Activated CD4-positive, alpha-beta memory T cell treated with anti-CD3 and anti-CD28 coated beads for 36 hours (primary cell): ENCODE measurements at regions not wholly inside any gene's neighbourhood (a gene's known extent, or its start where the extent isn't known, plus 50 kb on each side); places are given as distances from the start of the nearest gene placed in this dataset.

ENCODE experiments used
- CTCF ChIA-PET: fragments of 350-600 bp; sonication (Branson Sonifier 250); formaldehyde crosslinking; loops from one replicate; lab custom pipeline; 2021; ENCODE audit warnings: antibody characterized with exemption, inconsistent platforms; lab: Charles Lee
- POLR2A ChIA-PET: fragments of 350-600 bp; sonication (Branson Sonifier 250); formaldehyde crosslinking; loops from one replicate; lab custom pipeline; 2021; ENCODE audit warnings: antibody characterized with exemption; lab: Charles Lee
- DNase-seq: peaks from one replicate; pipeline ENCODE4 v3.0.0-alpha.2; 2020
- H3K27ac Mint-ChIP-seq: one replicate; pipeline ENCODE4 v1.8.0; 2021; ENCODE audit warnings: mixed read lengths
- H3K27me3 Mint-ChIP-seq: one replicate; pipeline ENCODE4 v1.8.0; 2021; ENCODE audit warnings: mixed read lengths
- H3K36me3 Mint-ChIP-seq: one replicate; pipeline ENCODE4 v1.8.0; 2021; ENCODE audit warnings: mixed read lengths
- H3K4me1 Mint-ChIP-seq: one replicate; pipeline ENCODE4 v1.8.0; 2021; ENCODE audit warnings: low read depth, mixed read lengths
- H3K4me3 Mint-ChIP-seq: one replicate; pipeline ENCODE4 v1.8.0; 2021; ENCODE audit warnings: mild to moderate bottlenecking, mixed read lengths
- H3K9me3 Mint-ChIP-seq: one replicate; pipeline ENCODE4 v1.8.0; 2021; ENCODE audit warnings: mixed read lengths
- intact Hi-C: fragments of 100-400 bp; cut with micrococcal nuclease; formaldehyde crosslinking; loops from one replicate; pipeline ENCODE4 v1.15.1; 2023

DNA sequence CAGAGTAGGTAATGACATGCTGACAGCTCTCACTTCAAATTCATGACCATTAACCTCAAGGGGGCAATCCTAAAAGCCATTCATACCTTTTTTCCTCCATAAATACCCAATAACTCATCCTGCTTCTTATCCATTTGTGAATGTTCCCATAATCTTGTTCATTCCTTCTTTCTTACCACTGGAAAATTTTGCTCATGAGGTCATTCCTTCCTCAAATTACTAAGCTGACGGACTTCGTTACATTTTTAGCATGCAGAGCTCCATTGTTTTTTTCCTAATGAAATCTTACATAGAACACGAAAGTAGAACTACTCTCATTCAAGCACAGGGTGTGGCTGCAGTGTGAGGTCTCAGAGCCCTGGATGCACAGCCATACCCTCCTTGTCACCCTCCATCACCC, 276.5 kb upstream of the DPYD start:
- no peaks in the 10 kb centered on the region for H3K9me3 Mint-ChIP-seq
- CTCF ChIA-PET, result no interaction called here

DNA sequence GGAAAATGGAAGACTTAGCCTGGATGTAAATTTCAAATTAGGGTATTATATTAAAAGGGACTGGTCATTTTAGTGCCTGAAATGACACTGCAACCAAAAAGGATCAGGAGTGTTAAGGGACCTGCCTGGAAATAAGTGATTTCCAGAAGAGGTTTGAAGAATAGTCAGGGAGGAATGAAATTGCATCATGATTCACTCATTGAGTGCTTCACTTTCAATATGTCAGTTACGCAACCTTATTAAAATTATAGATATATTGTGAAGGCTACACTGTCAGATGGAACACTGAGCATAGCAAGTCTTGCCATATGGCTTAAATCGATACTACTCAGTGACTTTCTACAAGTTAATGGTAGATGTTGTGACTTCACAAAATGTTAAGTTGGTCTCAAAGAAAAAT, 275.2 kb upstream of the DPYD start:
- ChIA-PET CTCF (no interaction called here), POLR2A (no interaction called here)
- H3K27me3 Mint-ChIP-seq, result no peaks in the 10 kb centered on the region
- H3K4me3 Mint-ChIP-seq, result no peak overlapping the region
- intact Hi-C loops, result no loop called here
- H3K36me3 Mint-ChIP-seq, result no peaks in the 10 kb centered on the region
- H3K9me3 Mint-ChIP-seq, result no peaks in the 10 kb centered on the region
- DNase-seq, result no peak
- no peak overlapping the region for H3K27ac Mint-ChIP-seq
- H3K4me1 Mint-ChIP-seq, result no peaks in the 10 kb centered on the region

More for the DNA sequence above, 276.5 kb upstream of the DPYD start:
- Mint-ChIP-seq H3K27ac (no peak overlapping the region), H3K4me1 (no peaks in the 10 kb centered on the region), H3K4me3 (no peak overlapping the region), H3K36me3 (no peaks in the 10 kb centered on the region), H3K27me3 (no peaks in the 10 kb centered on the region)
- POLR2A ChIA-PET, result no interaction called here
- intact Hi-C loops, result no loop called here
- DNase-seq, result no peak

DNA sequence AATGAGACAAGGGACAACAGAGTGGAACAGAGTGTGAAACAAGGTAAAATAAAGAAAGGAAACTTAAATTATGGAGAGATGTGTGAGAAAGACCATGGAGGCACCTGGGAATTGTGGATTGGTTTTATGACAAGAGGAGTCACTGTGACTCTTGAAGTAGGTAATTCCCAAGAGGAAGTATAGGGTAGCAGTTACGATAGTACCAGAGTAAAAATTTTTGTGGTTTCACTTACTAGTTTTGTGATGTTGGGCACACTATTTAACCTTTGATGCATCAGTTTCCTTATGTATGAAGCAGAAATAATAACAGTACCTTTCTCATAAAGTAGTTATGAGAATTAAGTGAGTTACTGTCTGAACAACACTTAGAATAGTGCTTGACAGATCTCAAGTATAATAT, 267.9 kb upstream of the DPYD start:
- no peaks in the 10 kb centered on the region for H3K9me3 Mint-ChIP-seq
- no peak overlapping the region for H3K27ac Mint-ChIP-seq
- ChIA-PET CTCF (no interaction called here), POLR2A (no interaction called here)
- H3K36me3 Mint-ChIP-seq, result no peaks in the 10 kb centered on the region
- no peaks in the 10 kb centered on the region for H3K27me3 Mint-ChIP-seq
- no peak for DNase-seq
- intact Hi-C loops, result no loop called here
- H3K4me3 Mint-ChIP-seq, result no peak overlapping the region
- H3K4me1 Mint-ChIP-seq, result no peaks in the 10 kb centered on the region

DNA sequence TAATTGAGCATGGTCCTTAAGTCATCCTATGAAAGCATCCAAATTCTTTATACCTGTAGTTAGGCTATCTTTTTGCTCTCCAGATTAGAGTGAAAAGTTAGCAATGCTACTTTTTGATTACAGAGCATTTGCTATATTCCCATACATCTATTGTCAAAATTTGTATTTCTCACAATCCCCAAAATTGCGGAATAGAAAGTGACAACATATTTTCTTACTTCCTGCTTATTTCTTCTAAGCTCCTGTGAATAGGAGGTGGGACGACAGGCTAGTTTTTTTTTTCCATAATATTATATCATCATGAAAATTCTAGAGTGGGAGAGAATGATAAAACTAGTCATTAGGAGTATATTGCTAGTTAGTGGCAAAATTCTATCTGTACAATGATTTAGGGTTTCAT, 264.0 kb upstream of the DPYD start:
- H3K4me3 Mint-ChIP-seq, result no peak overlapping the region
- ChIA-PET CTCF (no interaction called here), POLR2A (no interaction called here)
- intact Hi-C loops, result no loop called here
- H3K27me3 Mint-ChIP-seq, result no peaks in the 10 kb centered on the region
- no peaks in the 10 kb centered on the region for H3K9me3 Mint-ChIP-seq
- no peak overlapping the region for H3K27ac Mint-ChIP-seq
- DNase-seq, result no peak
- H3K4me1 Mint-ChIP-seq, result no peaks in the 10 kb centered on the region
- H3K36me3 Mint-ChIP-seq, result no peaks in the 10 kb centered on the region

DNA sequence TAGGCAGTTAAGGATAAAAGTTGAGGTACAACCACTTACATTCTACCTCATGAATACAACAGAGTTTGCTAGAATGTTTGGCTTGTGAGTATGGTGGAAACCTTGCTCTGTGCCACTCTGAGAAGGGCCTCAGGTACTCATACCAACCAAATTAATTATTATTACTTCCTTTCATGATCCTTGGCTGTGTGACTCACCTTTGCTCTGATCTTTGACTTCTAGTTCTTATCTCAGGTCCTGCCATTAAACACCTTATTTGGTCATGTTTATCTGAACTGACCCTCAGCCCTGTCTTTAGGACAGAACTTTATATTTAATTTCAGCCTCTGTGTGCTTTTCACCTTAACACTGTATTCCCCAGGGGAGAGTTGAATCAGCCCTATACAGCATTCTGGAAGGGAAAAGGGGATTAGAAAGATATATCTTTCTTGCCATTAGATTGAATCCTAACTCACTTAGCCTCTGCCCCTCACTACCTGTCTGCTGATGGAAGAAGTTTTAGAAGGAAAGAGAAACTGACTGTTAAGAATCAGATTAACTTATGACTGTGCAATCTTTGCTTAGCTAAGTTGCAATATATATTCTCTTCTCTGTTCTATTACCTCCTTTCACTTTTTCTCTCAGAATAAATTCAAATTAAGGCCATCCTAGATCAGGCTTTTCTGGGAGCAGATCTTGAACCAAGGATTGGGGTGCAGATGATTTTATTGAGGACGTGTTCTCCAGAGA, 260.4 kb upstream of the DPYD start:
- Mint-ChIP-seq H3K4me3 (no peak overlapping the region), H3K27me3 (no peaks in the 10 kb centered on the region), H3K9me3 (no peaks in the 10 kb centered on the region), H3K36me3 (no peaks in the 10 kb centered on the region), H3K27ac (no peak overlapping the region), H3K4me1 (no peaks in the 10 kb centered on the region)
- DNase-seq, result no peak
- CTCF ChIA-PET, result no interaction called here
- intact Hi-C loops, result no loop called here
- POLR2A ChIA-PET, result no interaction called here

DNA sequence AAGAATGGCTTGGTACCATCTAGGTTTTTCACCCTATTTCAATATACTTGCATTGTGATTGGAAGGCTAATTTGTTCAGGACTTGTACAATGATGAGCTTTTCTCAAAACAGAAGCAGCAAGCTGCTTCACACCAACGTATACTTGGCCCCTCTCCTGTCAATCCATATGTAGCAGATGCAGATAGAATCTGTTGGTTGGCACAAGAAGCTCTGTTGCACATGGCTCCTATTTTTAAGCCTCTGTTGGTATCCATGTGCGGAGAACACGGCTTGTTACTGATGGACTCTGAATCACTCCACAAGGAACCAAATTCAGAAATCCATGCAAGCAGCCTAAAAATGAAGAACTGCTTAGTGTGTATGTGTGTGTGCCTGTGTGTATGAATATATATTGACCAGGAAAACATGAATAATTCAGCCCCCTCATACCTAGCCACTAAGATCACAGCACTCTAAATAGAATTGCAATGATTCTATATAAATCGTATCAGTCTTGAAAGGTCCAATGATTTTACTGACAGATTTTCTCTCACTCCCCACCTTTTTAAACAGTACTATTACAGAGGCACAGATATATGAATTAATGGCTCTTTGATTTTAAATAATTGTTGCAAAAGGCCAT, 258.4 kb upstream of the DPYD start:
- no peaks in the 10 kb centered on the region for H3K36me3 Mint-ChIP-seq
- H3K4me1 Mint-ChIP-seq, result no peaks in the 10 kb centered on the region
- CTCF ChIA-PET, result no interaction called here
- intact Hi-C loops, result no loop called here
- POLR2A ChIA-PET, result no interaction called here
- H3K27me3 Mint-ChIP-seq, result no peaks in the 10 kb centered on the region
- no peak for DNase-seq
- H3K27ac Mint-ChIP-seq, result no peak overlapping the region
- H3K4me3 Mint-ChIP-seq, result no peak overlapping the region
- no peaks in the 10 kb centered on the region for H3K9me3 Mint-ChIP-seq

DNA sequence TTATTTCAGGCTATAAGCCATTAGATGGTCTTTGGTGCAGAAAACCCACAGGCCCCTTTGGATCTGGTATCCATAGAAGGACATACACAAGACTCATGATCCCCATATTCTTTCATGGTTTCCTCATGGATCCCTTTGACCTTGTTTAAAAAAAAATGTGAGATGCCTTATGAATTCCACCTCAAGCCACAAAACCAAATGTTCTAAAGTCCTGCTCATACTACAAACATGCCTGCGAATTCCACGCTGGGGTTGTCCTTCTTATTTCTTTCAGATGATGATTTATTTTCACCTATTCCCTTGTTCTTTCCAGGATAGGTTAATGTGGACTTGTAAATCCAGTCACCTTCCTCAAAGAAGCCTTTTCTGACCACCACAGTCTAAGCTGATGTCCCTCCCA, 256.9 kb upstream of the DPYD start:
- no peak overlapping the region for H3K4me3 Mint-ChIP-seq
- ChIA-PET CTCF (no interaction called here), POLR2A (no interaction called here)
- no peak for DNase-seq
- H3K36me3 Mint-ChIP-seq, result no peaks in the 10 kb centered on the region
- H3K27me3 Mint-ChIP-seq, result no peaks in the 10 kb centered on the region
- no peaks in the 10 kb centered on the region for H3K4me1 Mint-ChIP-seq
- H3K27ac Mint-ChIP-seq, result no peak overlapping the region
- intact Hi-C loops, result no loop called here
- no peaks in the 10 kb centered on the region for H3K9me3 Mint-ChIP-seq

DNA sequence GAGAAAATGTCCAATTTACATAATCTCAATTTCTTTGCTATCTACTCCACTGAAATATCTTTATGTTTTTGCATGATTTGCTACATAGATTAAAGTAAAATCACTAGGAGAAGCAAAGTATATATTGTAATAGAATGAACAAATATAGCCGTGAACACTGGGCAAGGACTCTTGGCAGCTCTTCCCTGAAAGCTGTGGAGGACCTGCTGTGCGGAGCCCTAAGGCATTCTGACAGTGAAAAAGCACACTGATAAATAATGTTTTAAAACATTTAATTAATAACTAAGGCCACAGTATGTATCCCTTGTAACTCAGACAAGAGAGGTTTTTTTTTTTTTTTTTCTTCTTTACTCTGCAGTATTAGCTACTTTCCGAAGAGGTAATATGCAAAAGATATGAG, 256.1 kb upstream of the DPYD start:
- no peaks in the 10 kb centered on the region for H3K9me3 Mint-ChIP-seq
- POLR2A ChIA-PET, result no interaction called here
- H3K4me3 Mint-ChIP-seq, result no peak overlapping the region
- no peaks in the 10 kb centered on the region for H3K4me1 Mint-ChIP-seq
- CTCF ChIA-PET, result no interaction called here
- no peak for DNase-seq
- H3K36me3 Mint-ChIP-seq, result no peaks in the 10 kb centered on the region
- intact Hi-C loops, result no loop called here
- H3K27me3 Mint-ChIP-seq, result no peaks in the 10 kb centered on the region
- H3K27ac Mint-ChIP-seq, result no peak overlapping the region

DNA sequence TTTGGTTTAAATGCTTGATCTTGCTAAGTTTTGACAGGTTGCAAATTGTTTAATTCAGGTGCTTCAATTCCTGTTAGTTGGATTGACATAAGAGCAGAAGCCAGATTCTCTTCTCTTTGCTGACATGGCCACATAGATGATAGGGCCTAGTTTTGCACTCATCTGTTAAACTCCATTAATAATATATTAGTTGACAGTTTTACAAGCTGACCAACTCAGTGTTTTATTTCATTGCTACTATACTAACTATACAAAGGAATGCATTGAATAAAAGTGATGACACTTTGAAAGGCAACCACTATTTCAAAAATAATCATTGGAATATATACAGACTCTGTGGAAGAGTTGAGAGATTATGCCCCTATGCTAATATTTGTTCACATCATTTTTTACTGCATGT, 255.6 kb upstream of the DPYD start:
- no peak overlapping the region for H3K4me3 Mint-ChIP-seq
- no peaks in the 10 kb centered on the region for H3K36me3 Mint-ChIP-seq
- no peaks in the 10 kb centered on the region for H3K9me3 Mint-ChIP-seq
- intact Hi-C loops, result no loop called here
- ChIA-PET POLR2A (no interaction called here), CTCF (no interaction called here)
- no peaks in the 10 kb centered on the region for H3K27me3 Mint-ChIP-seq
- H3K27ac Mint-ChIP-seq, result no peak overlapping the region
- no peak for DNase-seq
- H3K4me1 Mint-ChIP-seq, result no peaks in the 10 kb centered on the region

DNA sequence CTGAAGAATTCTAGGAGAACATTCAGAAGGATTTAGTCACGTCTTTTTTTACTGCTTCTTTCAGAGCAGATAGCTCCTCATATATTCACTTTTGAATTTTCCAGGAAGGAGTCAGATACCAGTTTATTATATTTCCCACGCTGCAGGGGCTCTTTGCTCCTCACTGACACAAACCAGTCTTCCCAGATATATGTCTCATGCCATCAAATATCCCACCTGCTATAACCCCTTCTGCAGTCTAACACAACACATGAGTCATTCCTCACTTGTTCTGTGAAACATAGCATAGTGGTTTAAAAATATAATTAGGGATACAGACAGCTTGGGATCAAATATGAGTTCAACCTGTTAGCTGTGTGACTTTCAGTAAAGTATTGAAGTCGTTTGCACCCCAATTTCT, 251.7 kb upstream of the DPYD start:
- POLR2A ChIA-PET, result no interaction called here
- CTCF ChIA-PET, result no interaction called here
- Mint-ChIP-seq H3K36me3 (no peaks in the 10 kb centered on the region), H3K9me3 (no peaks in the 10 kb centered on the region), H3K4me1 (no peaks in the 10 kb centered on the region), H3K27me3 (peaks cover 3% of the 10 kb centered on the region), H3K4me3 (no peak overlapping the region), H3K27ac (no peak overlapping the region)
- intact Hi-C loops, result no loop called here
- DNase-seq, result no peak

DNA sequence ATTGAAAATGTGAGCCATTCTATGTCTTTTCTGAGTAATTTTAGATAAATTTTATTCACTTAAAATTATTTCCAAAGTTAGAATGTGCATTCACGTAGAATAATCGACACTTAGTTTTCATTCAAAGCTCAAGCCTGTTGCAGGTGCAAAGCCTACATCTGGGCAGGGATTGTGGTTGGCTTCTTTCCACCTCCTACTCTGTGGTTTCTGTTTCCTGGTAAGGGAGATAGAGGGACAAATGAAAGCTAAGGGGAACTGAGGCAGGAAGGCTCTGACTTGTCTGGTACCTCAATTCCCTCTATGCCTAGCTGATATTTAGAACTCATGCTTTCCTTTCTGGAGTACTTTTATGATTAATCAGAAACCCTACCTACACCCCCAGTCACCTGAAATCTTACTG, 251.2 kb upstream of the DPYD start:
- DNase-seq, result no peak
- Mint-ChIP-seq H3K27me3 (peaks cover 3% of the 10 kb centered on the region), H3K4me3 (no peak overlapping the region), H3K4me1 (no peaks in the 10 kb centered on the region), H3K9me3 (no peaks in the 10 kb centered on the region), H3K36me3 (no peaks in the 10 kb centered on the region), H3K27ac (no peak overlapping the region)
- CTCF ChIA-PET, result no interaction called here
- intact Hi-C loops, result no loop called here
- POLR2A ChIA-PET, result no interaction called here

DNA sequence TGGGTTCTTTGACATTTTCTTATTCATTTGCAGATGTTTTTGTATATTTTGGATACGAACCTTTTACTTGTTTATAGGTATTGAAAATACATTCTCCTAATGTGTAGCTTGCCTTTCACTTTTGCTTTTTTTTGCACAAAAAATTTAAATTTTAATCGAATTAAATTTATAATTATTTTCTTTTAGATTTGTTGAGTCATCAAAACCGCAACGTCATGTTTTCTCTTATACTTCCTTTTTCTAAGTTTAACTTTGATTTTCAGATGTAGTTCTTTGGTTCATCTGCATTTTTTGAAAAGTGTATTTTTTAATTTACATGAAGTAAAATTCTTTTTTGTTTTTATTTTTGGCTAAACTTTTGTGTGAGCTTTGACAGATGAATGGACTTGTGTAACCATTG, 243.7 kb upstream of the DPYD start:
- no peaks in the 10 kb centered on the region for H3K9me3 Mint-ChIP-seq
- intact Hi-C loops, result no loop called here
- H3K4me3 Mint-ChIP-seq, result no peak overlapping the region
- H3K36me3 Mint-ChIP-seq, result no peaks in the 10 kb centered on the region
- DNase-seq, result no peak
- no peaks in the 10 kb centered on the region for H3K27me3 Mint-ChIP-seq
- CTCF ChIA-PET, result no interaction called here
- POLR2A ChIA-PET, result no interaction called here
- no peak overlapping the region for H3K27ac Mint-ChIP-seq
- H3K4me1 Mint-ChIP-seq, result no peaks in the 10 kb centered on the region

DNA sequence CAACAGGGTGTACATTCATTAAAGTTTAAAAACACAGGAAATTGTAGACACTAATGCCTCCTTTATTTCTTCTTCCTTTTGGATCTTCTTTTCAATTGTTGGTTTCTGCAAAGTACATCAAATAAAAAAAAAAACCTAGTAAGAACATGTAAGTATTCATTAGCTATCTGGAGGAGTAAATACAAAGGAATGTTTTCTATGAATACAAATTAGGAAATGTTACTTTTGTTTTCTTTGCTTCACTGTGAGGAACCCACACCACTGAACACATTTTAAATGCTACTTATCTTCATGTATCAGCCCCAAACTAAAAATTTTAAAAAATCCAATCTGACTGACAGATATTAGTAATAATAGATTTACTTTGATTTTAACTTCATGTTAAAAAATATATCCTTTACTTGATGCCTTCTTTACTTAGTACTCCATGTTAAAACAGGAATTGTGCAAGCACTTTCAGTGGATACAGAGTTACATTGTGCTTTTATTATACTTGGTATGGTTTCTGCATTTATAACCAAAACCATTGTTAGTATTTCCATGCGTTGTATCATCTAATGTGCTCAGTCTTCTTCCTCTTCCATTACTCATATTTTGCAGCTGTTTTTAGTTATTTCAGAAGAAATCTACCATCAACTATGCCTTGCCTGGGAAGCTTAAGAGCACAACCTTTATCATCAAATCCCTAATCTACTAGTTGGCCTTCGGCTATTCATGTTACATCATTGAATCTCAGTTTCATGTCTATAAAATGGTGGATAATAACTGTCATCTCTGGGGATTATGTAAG, 236.9 kb upstream of the DPYD start:
- Mint-ChIP-seq H3K27me3 (peaks cover 4% of the 10 kb centered on the region), H3K36me3 (no peaks in the 10 kb centered on the region), H3K27ac (no peak overlapping the region), H3K4me3 (no peak overlapping the region), H3K4me1 (no peaks in the 10 kb centered on the region), H3K9me3 (peaks cover 5% of the 10 kb centered on the region)
- POLR2A ChIA-PET, result no interaction called here
- CTCF ChIA-PET, result no interaction called here
- no peak for DNase-seq
- intact Hi-C loops, result no loop called here
